AG09309 (cell line): ENCODE measurements at regions not wholly inside any gene's neighbourhood (a gene's known extent, or its start where the extent isn't known, plus 50 kb on each side); places are given as distances from the start of the nearest gene placed in this dataset.

ENCODE experiments used
- DNase-seq: peaks from one replicate; pipeline ENCODE4 v3.0.0-alpha.2; 2010; ENCODE audit warnings: low read depth
- H3K4me3 ChIP-seq: 2 replicates; pipeline ENCODE4 v1.5.1; 2011; ENCODE audit warnings: mild to moderate bottlenecking, low read depth, low read length, moderate library complexity; ENCODE audit not compliant: control insufficient read depth
- TF ChIP-seq, protein P1 (sequence below): IDR thresholded peaks from 2 replicates; pipeline ENCODE4 v1.5.1; 2011; ENCODE audit warnings: mild to moderate bottlenecking, low read depth, low read length, inconsistent platforms; ENCODE audit not compliant: insufficient read depth, control insufficient read depth; ENCODE audit errors: missing control alignments

DNA sequence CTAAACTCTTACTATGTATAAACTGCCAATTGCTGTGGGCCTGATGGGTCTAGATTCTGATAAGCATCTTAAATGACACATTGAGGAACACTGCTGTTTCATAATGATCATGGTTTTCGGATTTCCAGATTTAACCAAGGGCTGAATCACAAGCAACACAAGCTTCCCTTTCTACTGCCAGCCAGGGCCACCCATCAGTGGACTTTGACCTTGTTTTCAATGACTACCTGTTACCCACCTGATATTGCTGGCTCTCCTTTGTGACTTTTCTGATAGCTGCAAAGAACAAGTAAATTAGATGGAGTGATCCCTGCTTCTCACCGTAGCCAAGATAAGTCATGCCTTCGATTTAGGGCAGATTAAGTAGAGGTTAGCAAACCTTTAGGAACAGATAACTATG is 259.0 kb downstream of the PAX3 start:
- H3K4me3 ChIP-seq, result no peak overlapping the region
- TF ChIP-seq, protein P1, sequence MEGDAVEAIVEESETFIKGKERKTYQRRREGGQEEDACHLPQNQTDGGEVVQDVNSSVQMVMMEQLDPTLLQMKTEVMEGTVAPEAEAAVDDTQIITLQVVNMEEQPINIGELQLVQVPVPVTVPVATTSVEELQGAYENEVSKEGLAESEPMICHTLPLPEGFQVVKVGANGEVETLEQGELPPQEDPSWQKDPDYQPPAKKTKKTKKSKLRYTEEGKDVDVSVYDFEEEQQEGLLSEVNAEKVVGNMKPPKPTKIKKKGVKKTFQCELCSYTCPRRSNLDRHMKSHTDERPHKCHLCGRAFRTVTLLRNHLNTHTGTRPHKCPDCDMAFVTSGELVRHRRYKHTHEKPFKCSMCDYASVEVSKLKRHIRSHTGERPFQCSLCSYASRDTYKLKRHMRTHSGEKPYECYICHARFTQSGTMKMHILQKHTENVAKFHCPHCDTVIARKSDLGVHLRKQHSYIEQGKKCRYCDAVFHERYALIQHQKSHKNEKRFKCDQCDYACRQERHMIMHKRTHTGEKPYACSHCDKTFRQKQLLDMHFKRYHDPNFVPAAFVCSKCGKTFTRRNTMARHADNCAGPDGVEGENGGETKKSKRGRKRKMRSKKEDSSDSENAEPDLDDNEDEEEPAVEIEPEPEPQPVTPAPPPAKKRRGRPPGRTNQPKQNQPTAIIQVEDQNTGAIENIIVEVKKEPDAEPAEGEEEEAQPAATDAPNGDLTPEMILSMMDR, result no peak
- no peak for DNase-seq

DNA sequence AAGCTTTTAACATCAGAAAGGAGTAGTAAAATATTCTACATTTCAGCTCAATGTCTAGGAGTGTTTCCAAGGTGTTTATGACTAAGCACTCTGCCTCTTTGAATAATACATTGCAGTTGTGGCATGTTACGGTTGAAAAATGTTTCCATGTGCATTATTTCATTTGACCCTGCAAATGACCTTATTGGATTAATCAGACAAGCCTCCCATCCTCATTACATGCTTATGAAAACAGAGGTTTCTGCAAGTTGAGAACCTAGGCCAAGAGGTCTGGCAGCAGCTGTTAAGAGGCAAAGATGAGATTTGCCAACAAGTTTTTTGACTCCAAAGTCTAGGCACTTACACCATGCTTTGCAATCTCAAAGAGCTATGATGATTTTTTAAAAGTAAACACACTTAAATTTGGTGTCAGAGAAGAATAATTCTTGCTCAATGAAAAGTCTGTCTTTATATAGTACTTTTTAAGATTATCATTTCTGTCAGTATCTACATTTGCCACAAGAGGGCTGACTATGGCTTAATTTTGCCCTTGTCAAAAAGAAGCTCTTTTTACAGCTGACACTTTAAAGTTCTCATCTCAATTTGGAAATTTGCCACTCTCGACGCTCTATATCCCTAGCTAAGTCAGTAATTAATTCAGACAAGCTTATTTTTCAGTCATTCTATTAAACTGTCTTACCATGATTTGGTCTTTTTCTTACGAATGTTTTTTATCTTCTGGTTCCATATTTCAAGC is 260.6 kb downstream of the PAX3 start:
- DNase-seq, result no peak
- TF ChIP-seq, protein P1, result peak; percentile 7
- H3K4me3 ChIP-seq, result no peak overlapping the region

DNA sequence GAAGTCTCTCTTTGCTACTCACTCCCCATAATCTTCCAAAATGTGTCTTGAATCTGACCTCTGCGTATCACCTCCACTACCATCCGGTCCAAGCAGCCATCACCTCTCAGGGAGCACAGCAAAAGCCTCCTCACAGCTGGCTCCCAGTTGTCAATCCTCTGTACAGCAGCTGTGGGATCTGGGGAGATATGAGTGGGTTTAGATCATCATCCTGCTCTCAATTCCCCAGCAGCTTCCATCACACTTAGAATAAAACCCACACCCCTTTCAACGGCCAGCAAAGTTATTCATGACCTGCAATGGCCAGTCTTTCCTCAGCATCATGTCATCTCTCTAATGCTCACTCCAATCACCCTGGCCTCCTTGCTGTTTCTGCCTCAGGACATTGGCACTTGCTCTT is 261.6 kb downstream of the PAX3 start:
- DNase-seq, result no peak
- H3K4me3 ChIP-seq, result no peak overlapping the region
- TF ChIP-seq, protein P1, result no peak

DNA sequence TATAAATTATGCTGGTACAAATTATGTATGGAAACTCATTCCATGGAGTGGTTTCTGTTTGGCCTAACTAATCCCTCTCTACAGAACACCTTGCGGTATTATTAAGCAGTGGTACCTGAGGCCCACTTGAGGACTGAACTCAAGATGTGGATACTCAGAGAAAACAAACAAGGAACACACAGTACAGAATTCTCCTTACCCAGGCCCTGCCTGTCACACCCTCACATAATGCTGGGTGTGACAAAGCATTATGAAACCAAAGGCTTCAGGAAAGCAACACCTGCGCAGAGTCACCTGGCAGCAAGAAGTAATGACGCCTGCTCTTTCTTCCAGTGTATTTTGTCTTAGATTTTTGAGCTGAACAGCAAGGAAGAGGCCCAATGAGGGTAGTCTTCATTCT is 264.7 kb downstream of the PAX3 start:
- DNase-seq, result no peak
- H3K4me3 ChIP-seq, result no peak overlapping the region
- TF ChIP-seq, protein P1, result no peak

DNA sequence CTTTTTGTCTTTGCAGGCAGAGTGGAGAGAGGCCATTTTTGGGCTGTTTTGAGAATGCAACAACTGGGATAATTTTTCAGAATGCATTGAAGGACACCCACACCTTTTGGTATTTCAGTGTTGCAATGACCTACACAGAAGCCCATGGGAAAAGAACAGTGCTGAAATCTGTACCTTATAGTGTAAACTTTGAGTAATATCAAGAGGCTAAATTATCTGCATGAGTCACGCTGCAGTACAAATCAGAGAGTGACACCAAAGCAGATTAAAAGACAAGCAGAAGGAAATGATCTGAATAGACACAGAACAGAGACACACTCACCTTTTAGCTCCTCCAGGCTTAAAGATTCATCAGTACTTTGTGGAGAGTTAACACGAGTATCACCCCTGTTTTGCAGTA is 265.3 kb downstream of the PAX3 start:
- DNase-seq, result no peak
- no peak overlapping the region for H3K4me3 ChIP-seq
- TF ChIP-seq, protein P1, result no peak

DNA sequence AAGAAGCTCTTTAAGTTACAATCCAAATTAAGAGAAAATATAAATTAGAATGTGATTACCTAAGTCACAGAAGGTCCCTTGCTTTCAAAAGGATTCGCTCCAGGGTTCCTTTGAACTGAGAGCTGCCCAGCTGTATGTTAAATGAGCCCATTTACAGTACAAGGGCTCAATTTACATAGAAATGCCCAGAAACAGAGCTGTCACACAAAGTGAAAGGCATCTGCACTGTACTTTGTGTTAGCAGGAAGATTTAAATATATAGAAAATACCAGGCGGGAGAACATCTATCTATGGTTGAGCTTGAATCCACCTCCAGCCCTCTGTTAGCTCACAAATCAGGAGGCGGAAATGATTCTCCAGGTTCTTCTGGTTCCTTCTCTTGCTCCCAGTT is 272.9 kb downstream of the PAX3 start:
- no peak overlapping the region for H3K4me3 ChIP-seq
- no peak for DNase-seq
- TF ChIP-seq, protein P1, result no peak
